Sigmoid colon (tissue), 6 donors: ENCODE measurements at regions not wholly inside any gene's neighbourhood (a gene's known extent, or its start where the extent isn't known, plus 50 kb on each side); places are given as distances from the start of the nearest gene placed in this dataset.

ENCODE experiments used
- DNase-seq: peaks from one replicate; pipeline ENCODE4 v3.0.0-alpha.2; 2019
- H3K27ac ChIP-seq, 4 donors: fragments of 200-600 bp; sonication (generic); one replicate each; pipeline ENCODE4 v1.5.1; 2016 to 2019; ENCODE audit warnings: mild to moderate bottlenecking in 1 of 4
- H3K27me3 ChIP-seq, 3 donors: fragments of 200-600 bp; sonication (generic); one replicate each; pipeline ENCODE4 v1.5.1; 2019; ENCODE audit warnings: mild to moderate bottlenecking in 1 of 3
- H3K36me3 ChIP-seq, 4 donors: fragments of 200-600 bp; sonication (generic); one replicate each; pipeline ENCODE4 v1.5.1; 2016 to 2019
- H3K4me1 ChIP-seq, 4 donors: fragments of 200-600 bp; sonication (generic); one replicate each; pipeline ENCODE4 v1.5.1; 2017 to 2019
- H3K4me3 ChIP-seq, 4 donors: fragments of 200-600 bp; sonication (generic); one replicate each; pipeline ENCODE4 v1.5.1; 2017 to 2019; ENCODE audit warnings: mild to moderate bottlenecking in 2 of 4, moderate library complexity in 1 of 4
- H3K9me3 ChIP-seq, 4 donors: fragments of 200-600 bp in 3 of 4; sonication (generic) in 3 of 4; one replicate each; pipeline versions ENCODE4 v1.5.1 to v1.6.1; 2013 to 2019
- EP300 ChIP-seq, 4 donors: sonication (generic); formaldehyde crosslinking; IDR thresholded peaks; one replicate each; pipeline ENCODE4 v1.6.1; 2017; ENCODE audit warnings: antibody characterized with exemption in 4 of 4
- POLR2A ChIP-seq, 2 donors: fragments of 450-650 bp; IDR thresholded peaks; one replicate each; pipeline ENCODE4 v1.6.1; 2016; ENCODE audit warnings: antibody characterized with exemption in 2 of 2, mild to moderate bottlenecking in 2 of 2, moderate library complexity in 2 of 2
- POLR2AphosphoS5 ChIP-seq, 4 donors: sonication (generic); formaldehyde crosslinking; IDR thresholded peaks; one replicate each; pipeline ENCODE4 v1.6.1; 2017; ENCODE audit warnings: antibody characterized with exemption in 4 of 4
- WGBS, 2 donors: extraction: QIAGEN DNeasy Blood & Tissue Kit; methylation state at CpG; one replicate each; pipeline ENCODE4 v1.1.7; 2013; 5-methylcytosine and 5-hydroxymethylcytosine counted together
- intact Hi-C: fragments of 100-400 bp; cut with DNase I; formaldehyde crosslinking; loops from one replicate; pipeline ENCODE4 v1.15.1; 2023
- TF ChIP-seq, protein P1 (sequence below), 4 experiments: fragments of 450-650 bp in 3 of 4; fragments of 200-600 bp in 1 of 4; IDR thresholded peaks; one replicate each; pipeline ENCODE4 v1.5.1; 2016 to 2019; ENCODE audit warnings: antibody characterized with exemption in 4 of 4, mild to moderate bottlenecking in 3 of 4, moderate library complexity in 2 of 4
- donor health status: healthy with polysubstance abuse.
- donor health status: healthy.

DNA sequence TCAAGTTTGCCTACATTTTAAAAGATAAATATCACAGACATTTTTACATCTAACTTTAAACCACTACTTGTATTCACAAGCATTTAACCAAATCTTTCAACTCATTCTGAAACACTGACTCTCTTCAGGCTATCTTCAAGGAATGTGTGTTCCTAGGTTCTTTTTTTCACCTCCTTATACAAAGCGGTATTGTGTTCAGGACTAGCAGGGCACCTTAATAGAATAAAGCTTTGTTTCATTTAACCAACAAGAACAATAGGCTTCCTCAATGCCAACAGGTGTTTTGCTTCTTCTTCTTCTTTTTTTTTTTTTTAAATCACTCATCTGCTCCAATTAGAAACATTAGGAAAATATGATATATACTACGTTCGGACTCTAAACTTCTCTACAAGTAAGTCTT is 212.9 kb upstream of the SEMA3E start:
- no peaks in the 10 kb centered on the region for H3K36me3 ChIP-seq
- TF ChIP-seq EP300 (IDR thresholded peaks at IDR 0.05) (no peak), POLR2AphosphoS5 (IDR thresholded peaks at IDR 0.05) (no peak), POLR2A (IDR thresholded peaks at IDR 0.05) (no peak)
- TF ChIP-seq, protein P1, sequence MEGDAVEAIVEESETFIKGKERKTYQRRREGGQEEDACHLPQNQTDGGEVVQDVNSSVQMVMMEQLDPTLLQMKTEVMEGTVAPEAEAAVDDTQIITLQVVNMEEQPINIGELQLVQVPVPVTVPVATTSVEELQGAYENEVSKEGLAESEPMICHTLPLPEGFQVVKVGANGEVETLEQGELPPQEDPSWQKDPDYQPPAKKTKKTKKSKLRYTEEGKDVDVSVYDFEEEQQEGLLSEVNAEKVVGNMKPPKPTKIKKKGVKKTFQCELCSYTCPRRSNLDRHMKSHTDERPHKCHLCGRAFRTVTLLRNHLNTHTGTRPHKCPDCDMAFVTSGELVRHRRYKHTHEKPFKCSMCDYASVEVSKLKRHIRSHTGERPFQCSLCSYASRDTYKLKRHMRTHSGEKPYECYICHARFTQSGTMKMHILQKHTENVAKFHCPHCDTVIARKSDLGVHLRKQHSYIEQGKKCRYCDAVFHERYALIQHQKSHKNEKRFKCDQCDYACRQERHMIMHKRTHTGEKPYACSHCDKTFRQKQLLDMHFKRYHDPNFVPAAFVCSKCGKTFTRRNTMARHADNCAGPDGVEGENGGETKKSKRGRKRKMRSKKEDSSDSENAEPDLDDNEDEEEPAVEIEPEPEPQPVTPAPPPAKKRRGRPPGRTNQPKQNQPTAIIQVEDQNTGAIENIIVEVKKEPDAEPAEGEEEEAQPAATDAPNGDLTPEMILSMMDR (IDR thresholded peaks at IDR 0.05): no peak
- WGBS, 2 donors: 69 to 89% methylated on average over 3 of the region's 3 CpGs
- H3K27ac ChIP-seq: no peak overlapping the region
- no peak for DNase-seq
- H3K4me1 ChIP-seq: no peaks in the 10 kb centered on the region
- no peaks in the 10 kb centered on the region for H3K9me3 ChIP-seq
- no peaks in the 10 kb centered on the region for H3K27me3 ChIP-seq
- intact Hi-C loops: no loop called here
- H3K4me3 ChIP-seq: no peak overlapping the region

DNA sequence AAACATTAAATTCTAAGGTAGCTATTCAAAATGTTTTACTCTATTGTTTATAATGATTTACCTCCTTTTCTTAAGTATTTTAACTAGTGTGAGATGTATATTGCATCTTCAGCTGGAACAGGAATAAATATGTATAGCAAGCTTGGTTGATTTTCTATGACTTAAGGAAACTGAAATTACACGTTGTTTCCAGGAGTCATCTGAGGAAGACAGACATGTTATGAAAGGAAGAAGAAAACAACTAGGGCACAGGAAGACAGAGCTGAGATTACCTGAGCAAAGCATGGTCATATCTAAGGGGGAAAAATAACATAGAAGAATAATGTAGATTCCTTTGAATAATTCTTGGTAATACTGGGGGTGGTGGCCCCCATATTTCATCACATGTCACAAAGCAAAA is 210.9 kb upstream of the SEMA3E start:
- no peak for DNase-seq
- Histone ChIP-seq H3K36me3 (no peaks in the 10 kb centered on the region), H3K27ac (no peak overlapping the region), H3K27me3 (no peaks in the 10 kb centered on the region), H3K4me1 (no peaks in the 10 kb centered on the region), H3K4me3 (no peak overlapping the region), H3K9me3 (no peaks in the 10 kb centered on the region)
- intact Hi-C loops: no loop called here
- WGBS, 2 donors: 48 to 71% methylated on average over 1 of the region's 1 CpG
- no peak for TF ChIP-seq EP300 (IDR thresholded peaks at IDR 0.05)
- no peak for TF ChIP-seq POLR2A (IDR thresholded peaks at IDR 0.05)
- TF ChIP-seq, protein P1 (IDR thresholded peaks at IDR 0.05): no peak
- TF ChIP-seq POLR2AphosphoS5 (IDR thresholded peaks at IDR 0.05): no peak

DNA sequence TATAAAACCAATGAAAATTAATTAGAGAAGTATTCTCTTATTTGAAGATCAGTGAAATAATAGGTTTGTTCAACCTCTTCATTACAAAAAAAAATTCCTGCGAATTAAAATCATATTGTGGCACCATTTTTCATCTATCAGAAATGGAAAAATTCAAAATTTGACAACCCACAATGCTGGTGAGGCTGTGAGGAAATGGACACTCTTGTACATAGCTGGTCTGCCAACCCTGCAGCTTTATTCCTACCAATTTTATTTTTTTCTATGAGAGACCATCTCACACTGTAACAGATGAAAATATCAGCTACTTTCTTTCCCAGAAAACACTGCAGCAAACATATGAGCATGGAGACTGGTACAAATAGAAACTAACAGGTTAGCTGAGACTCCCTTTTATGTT is 208.8 kb upstream of the SEMA3E start:
- no peak overlapping the region for H3K27ac ChIP-seq
- no peaks in the 10 kb centered on the region for H3K27me3 ChIP-seq
- TF ChIP-seq POLR2AphosphoS5 (IDR thresholded peaks at IDR 0.05): no peak
- no peak for TF ChIP-seq EP300 (IDR thresholded peaks at IDR 0.05)
- no peak for TF ChIP-seq POLR2A (IDR thresholded peaks at IDR 0.05)
- TF ChIP-seq, protein P1 (IDR thresholded peaks at IDR 0.05): no peak
- 61 to 70% methylated on average over 1 of the region's 1 CpG for WGBS, 2 donors
- H3K4me3 ChIP-seq: no peak overlapping the region
- no peaks in the 10 kb centered on the region for H3K9me3 ChIP-seq
- H3K36me3 ChIP-seq: no peaks in the 10 kb centered on the region
- no peaks in the 10 kb centered on the region for H3K4me1 ChIP-seq
- intact Hi-C loops: no loop called here
- DNase-seq: no peak

DNA sequence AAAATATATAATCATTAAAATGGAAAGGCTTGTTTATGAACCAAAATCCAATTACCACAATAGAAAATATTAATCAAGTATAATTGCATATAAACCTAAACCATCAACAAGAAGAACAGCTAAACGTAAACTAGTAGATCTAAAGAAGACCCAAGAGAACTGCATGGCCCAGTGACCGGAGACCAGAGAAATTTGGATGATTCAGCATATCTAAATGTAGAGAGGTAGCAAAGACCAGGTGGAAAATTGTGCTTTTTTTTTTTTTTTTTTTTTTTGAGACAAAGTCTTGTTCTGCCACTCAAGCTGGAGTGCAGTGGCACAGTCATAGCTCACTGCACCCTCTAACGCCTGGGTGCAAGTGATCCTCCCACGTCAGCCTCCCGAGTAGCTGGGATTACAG is 207.2 kb upstream of the SEMA3E start:
- 91 to 94% methylated on average over 5 of the region's 5 CpGs for WGBS, 2 donors
- H3K36me3 ChIP-seq: no peaks in the 10 kb centered on the region
- no peaks in the 10 kb centered on the region for H3K9me3 ChIP-seq
- no peaks in the 10 kb centered on the region for H3K4me1 ChIP-seq
- no peaks in the 10 kb centered on the region for H3K27me3 ChIP-seq
- TF ChIP-seq, protein P1 (IDR thresholded peaks at IDR 0.05): no peak
- no peak for TF ChIP-seq POLR2A (IDR thresholded peaks at IDR 0.05)
- no peak for TF ChIP-seq EP300 (IDR thresholded peaks at IDR 0.05)
- no peak for TF ChIP-seq POLR2AphosphoS5 (IDR thresholded peaks at IDR 0.05)
- no peak for DNase-seq
- no peak overlapping the region for H3K4me3 ChIP-seq
- intact Hi-C loops: no loop called here
- no peak overlapping the region for H3K27ac ChIP-seq

DNA sequence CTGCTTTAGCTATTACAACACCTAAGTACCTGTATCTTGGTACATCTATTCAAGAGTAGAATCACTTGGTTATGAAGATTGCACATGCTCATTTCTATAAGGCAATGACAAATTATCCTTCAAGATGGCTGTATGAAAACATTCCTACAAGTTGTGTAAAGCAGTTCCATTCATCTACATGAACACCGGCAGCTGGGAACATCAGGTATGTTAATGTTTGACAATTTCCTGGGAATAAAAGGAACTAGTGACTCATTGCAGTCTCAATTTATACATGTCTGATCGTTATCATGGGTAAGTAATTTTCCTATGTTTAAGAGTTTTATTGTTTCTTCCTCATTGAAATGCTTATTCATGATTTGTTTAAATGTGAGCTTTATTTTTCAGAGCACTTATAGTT is 203.2 kb upstream of the SEMA3E start:
- H3K9me3 ChIP-seq: no peaks in the 10 kb centered on the region
- 11 to 47% methylated on average over 2 of the region's 2 CpGs for WGBS, 2 donors
- no peak for DNase-seq
- no peaks in the 10 kb centered on the region for H3K36me3 ChIP-seq
- H3K4me3 ChIP-seq: no peak overlapping the region
- no peaks in the 10 kb centered on the region for H3K4me1 ChIP-seq
- intact Hi-C loops: no loop called here
- H3K27ac ChIP-seq: no peak overlapping the region
- TF ChIP-seq, protein P1 (IDR thresholded peaks at IDR 0.05): no peak
- TF ChIP-seq POLR2AphosphoS5 (IDR thresholded peaks at IDR 0.05) (no peak), EP300 (IDR thresholded peaks at IDR 0.05) (no peak), POLR2A (IDR thresholded peaks at IDR 0.05) (no peak)
- H3K27me3 ChIP-seq: no peaks in the 10 kb centered on the region
